ENCODE measurements at regions not wholly inside any gene's neighbourhood (a gene's known extent, or its start where the extent isn't known, plus 50 kb on each side); places are given as distances from the start of the nearest gene placed in this dataset.
"Not testable (repeated sequence)": the region's sequence is repeated elsewhere in the genome, so short reads cannot be mapped to it uniquely, and the experiment has no call there.

DNA sequence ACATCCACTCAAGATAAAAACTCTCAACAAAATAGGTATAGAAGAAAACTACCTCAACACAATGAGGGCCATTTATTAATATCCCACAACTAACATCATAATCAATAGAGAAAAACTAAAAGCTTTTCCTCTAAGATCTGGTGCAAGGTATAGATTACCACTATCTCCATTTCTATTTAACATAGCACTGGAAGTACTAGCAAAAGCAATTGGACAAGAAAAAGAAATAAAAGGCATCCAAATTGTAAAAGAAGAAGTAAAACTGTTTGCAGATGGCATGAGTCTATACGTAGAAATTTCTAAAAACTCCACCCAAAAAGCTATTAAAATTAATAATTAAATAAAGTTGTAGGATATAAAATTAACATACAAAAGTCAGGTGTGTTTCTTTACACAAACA is 230.8 kb upstream of the PRSS16 start:
- H3K36me3 ChIP-seq (replicated peaks): no peaks in the 10 kb centered on the region
- no peak overlapping the region for H3K27ac ChIP-seq
- no peak for DNase-seq
- TF ChIP-seq, protein P1, sequence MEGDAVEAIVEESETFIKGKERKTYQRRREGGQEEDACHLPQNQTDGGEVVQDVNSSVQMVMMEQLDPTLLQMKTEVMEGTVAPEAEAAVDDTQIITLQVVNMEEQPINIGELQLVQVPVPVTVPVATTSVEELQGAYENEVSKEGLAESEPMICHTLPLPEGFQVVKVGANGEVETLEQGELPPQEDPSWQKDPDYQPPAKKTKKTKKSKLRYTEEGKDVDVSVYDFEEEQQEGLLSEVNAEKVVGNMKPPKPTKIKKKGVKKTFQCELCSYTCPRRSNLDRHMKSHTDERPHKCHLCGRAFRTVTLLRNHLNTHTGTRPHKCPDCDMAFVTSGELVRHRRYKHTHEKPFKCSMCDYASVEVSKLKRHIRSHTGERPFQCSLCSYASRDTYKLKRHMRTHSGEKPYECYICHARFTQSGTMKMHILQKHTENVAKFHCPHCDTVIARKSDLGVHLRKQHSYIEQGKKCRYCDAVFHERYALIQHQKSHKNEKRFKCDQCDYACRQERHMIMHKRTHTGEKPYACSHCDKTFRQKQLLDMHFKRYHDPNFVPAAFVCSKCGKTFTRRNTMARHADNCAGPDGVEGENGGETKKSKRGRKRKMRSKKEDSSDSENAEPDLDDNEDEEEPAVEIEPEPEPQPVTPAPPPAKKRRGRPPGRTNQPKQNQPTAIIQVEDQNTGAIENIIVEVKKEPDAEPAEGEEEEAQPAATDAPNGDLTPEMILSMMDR (IDR thresholded peaks at IDR 0.05; ENCODE audit: low read depth, low read length, missing control alignments): no peak
- H3K27me3 ChIP-seq (replicated peaks): no peaks in the 10 kb centered on the region
- in situ Hi-C loops (cut with HindIII; ENCODE audit: low pct_ligation_motif_present, low sequenced_read_pairs): no loop called here
- H3K4me3 ChIP-seq (ENCODE audit: low read depth, low read length): no peak overlapping the region

DNA sequence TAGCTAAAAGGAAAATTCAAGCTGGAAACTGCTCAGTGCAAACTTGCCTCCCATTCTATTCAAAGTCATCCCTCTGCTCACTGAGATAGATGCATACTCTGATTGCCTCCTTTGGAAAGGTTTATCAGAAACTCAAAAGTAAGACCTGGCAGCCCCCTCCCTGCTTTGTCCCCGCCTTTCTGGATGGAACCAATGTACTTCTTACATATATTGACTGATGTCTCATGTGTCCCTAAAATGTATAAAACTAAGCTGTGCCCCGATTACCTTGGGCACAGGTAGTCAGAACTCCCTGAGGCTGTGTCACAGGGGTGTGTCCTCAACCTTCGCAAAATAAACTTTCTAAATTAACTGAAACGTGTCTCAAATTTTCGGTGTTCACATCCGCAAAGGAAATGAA is 229.1 kb upstream of the PRSS16 start:
- H3K4me3 ChIP-seq (ENCODE audit: low read depth, low read length); H3K27ac ChIP-seq; H3K27me3 ChIP-seq (replicated peaks); DNase-seq; H3K36me3 ChIP-seq (replicated peaks); in situ Hi-C loops (cut with HindIII; ENCODE audit: low pct_ligation_motif_present, low sequenced_read_pairs): not testable (repeated sequence)

DNA sequence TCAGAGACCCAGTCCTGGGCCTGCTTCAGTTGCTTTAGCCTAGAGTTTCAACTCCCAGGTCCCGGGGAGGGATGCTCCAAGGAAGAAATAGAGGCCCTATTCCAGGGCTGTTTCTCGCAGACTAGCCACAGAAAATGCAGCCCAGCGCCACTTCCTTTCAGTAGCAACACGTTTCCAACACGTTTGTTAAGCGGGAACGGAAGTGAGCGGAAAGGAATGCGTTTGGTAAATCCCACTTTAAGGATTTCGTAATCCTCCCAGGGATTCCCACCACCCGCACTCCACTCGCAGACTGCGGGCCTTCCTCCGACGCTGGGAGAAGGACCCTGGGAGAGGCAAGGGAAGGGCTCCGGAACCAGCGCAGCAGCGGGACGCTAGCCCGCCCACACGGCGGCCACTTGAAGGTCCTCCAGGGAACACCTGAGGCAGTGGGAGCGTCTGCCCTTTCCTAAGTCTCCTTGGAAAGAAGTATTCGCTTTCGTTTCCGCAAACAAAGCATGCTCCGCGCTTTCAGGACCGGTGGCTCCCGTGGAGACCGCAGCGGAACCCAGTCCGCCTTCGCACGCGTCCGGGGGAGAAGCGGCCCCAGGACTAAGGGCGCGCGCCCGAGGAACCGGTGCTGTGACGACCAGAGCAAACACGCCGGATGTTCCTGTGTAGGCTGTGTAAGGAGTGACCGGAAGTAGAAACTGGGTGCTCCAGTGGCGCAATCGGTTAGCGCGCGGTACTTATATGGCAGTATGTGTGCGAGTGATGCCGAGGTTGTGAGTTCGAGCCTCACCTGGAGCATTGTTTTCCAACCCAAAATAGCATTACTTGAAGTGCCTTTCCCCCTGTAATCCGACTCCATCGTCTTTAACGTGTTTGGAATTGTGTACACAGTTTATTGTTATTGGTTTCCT is 227.6 kb upstream of the PRSS16 start:
- Histone ChIP-seq H3K4me3 (ENCODE audit: low read depth, low read length) (peak overlapping the region; percentile 79), H3K27ac (peak overlapping the region; percentile 87), H3K36me3 (replicated peaks) (no peaks in the 10 kb centered on the region), H3K27me3 (replicated peaks) (no peaks in the 10 kb centered on the region)
- DNase-seq: peak; percentile 93
- TF ChIP-seq, protein P1 (IDR thresholded peaks at IDR 0.05; ENCODE audit: low read depth, low read length, missing control alignments): no peak
- in situ Hi-C loops (cut with HindIII; ENCODE audit: low pct_ligation_motif_present, low sequenced_read_pairs): no loop called here

DNA sequence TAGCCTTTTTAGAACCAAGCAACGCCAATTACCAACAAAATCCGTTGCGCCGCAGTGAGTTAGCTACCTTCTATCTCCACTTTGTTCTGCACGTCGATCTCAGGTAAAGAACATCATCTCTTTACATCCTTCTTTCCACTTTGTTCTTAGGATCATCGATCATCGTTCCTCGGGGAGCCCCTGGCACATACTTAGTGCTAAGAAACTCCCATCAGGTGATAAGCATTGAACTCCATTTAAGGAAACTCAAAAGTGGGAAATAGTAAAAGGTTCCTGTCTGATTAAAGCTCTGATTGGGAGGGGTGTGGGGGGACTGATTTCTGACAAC is 227.0 kb upstream of the PRSS16 start:
- TF ChIP-seq, protein P1 (IDR thresholded peaks at IDR 0.05; ENCODE audit: low read depth, low read length, missing control alignments): no peak
- peak overlapping the region; percentile 87 for H3K27ac ChIP-seq
- no peaks in the 10 kb centered on the region for H3K36me3 ChIP-seq (replicated peaks)
- in situ Hi-C loops (cut with HindIII; ENCODE audit: low pct_ligation_motif_present, low sequenced_read_pairs): no loop called here
- peak overlapping the region; percentile 79 for H3K4me3 ChIP-seq (ENCODE audit: low read depth, low read length)
- no peak for DNase-seq
- H3K27me3 ChIP-seq (replicated peaks): no peaks in the 10 kb centered on the region

DNA sequence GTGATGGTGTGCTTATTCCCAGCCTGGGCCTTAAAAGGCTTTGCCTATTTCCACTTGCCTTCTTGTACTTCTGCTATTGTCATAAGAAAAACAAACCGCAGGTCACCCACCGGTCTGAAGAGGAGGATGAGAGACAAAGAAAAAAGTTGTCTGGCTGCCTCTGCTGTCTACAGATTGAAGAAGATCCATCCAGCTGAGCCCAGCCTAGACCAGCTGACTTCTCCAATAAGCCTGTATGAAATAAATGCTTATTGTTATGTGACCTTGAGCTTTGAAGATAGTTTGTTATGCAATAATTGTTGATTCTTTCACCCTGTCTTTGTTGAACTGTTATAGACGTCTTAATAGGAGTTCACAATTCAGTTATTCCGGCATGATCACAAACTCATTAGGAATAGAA is 223.8 kb upstream of the PRSS16 start:
- TF ChIP-seq, protein P1 (IDR thresholded peaks at IDR 0.05; ENCODE audit: low read depth, low read length, missing control alignments): no peak
- no peaks in the 10 kb centered on the region for H3K27me3 ChIP-seq (replicated peaks)
- no peak for DNase-seq
- in situ Hi-C loops (cut with HindIII; ENCODE audit: low pct_ligation_motif_present, low sequenced_read_pairs): no loop called here
- no peak overlapping the region for H3K4me3 ChIP-seq (ENCODE audit: low read depth, low read length)
- no peak overlapping the region for H3K27ac ChIP-seq
- H3K36me3 ChIP-seq (replicated peaks): no peaks in the 10 kb centered on the region

DNA sequence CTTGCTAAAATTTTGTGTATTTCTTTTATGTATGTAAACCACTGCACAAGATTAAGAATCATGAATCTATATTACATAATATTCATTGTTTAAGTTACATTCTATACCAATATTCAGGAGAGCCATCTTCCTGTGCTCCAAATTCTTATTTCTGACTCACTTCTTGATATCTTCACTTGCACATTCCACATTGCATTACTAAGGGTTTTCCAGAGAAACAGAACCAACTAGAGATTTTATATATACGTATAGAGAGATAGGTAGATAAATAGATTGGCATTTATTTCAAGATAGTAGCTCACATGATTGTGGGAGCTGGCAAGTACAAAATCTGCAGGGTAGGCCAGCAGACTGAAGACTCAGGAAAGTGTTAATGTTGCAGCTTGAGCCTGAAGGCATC is 222.2 kb upstream of the PRSS16 start:
- no peak overlapping the region for H3K4me3 ChIP-seq (ENCODE audit: low read depth, low read length)
- TF ChIP-seq, protein P1 (IDR thresholded peaks at IDR 0.05; ENCODE audit: low read depth, low read length, missing control alignments): no peak
- H3K36me3 ChIP-seq (replicated peaks): no peaks in the 10 kb centered on the region
- no peaks in the 10 kb centered on the region for H3K27me3 ChIP-seq (replicated peaks)
- in situ Hi-C loops (cut with HindIII; ENCODE audit: low pct_ligation_motif_present, low sequenced_read_pairs): no loop called here
- no peak overlapping the region for H3K27ac ChIP-seq
- no peak for DNase-seq
